ENCODE measurements at regions not wholly inside any gene's neighbourhood (a gene's known extent, or its start where the extent isn't known, plus 50 kb on each side); places are given as distances from the start of the nearest gene placed in this dataset.

DNA sequence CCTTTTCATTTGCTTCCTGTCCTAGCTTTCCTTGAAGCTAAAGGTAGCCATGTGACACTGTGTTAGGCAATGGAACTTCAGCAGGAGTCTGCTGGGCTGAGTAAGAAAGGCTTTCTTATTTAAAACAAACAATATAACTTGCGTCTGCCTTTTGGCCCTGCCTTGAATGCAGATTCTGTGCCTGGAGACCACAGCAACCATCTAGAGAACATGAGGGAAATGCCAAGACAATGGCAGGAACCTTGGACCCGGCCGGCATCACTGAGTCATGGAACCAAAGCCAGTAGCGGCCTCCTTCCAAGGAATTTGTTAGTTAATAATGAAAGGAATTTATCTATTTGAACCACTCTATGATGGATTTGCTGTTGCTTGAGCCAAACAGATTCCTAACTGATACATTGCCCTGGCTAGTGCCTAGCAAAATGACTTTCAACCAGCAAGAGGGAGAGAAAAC, 207.5 kb upstream of the EPHA4 start:
- TF ChIP-seq POLR2A (IDR thresholded peaks at IDR 0.05) (no peak), CTCF (IDR thresholded peaks at IDR 0.05) (no peak)
